Spleen (tissue), 7 donors: ENCODE measurements at regions not wholly inside any gene's neighbourhood (a gene's known extent, or its start where the extent isn't known, plus 50 kb on each side); places are given as distances from the start of the nearest gene placed in this dataset.

Source experiments
- CTCF ChIP-seq, 11 experiments: fragments of 200-600 bp in 7 of 11; fragments of 450-650 bp in 4 of 11; sonication (generic) in 4 of 11; IDR thresholded peaks in 8 of 11; conservative IDR thresholded peaks in 3 of 11; 1 replicate in 7 of 11; 2 replicates in 4 of 11; pipeline versions ENCODE4 v1.4.0 to v1.8.0; 2016 to 2021; ENCODE audit warnings: antibody characterized with exemption in 11 of 11, inconsistent platforms in 4 of 11, mild to moderate bottlenecking in 1 of 11
- POLR2A ChIP-seq, 3 donors: fragments of 450-650 bp; IDR thresholded peaks; one replicate each; pipeline ENCODE4 v1.5.1; 2017; ENCODE audit warnings: antibody characterized with exemption in 3 of 3, mild to moderate bottlenecking in 1 of 3
- donor health status: DM: no; HTN: no; CAD: no; lungs with moderate emphysema.
- donor health status: DM: no; HTN: no; CAD: no.
- donor health status: DM: no; HTN: no; CAD: no.

DNA sequence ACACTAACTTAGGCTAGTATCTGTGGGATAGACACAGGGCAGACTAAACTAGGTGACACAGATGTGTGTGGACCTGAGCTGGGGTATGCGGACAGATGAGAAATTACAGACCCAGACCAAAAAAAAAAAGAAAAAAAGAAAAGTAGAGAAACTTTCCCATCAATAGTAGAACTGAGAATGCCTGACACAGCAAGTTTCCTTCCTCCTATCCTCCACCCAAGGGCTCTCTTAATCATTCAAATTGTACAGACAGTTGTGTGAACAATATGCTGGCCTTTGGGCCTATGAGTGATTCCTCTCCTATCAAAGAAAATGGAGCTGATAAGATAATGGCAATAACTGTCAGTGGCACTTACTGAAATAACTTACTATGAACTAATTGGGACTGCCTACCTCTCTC, 226.7 kb upstream of the PRDM1 start:
- TF ChIP-seq CTCF (IDR thresholded peaks at IDR 0.05 in 8 of 11, conservative IDR thresholded peaks at IDR 0.05 in 3 of 11) (no peak), POLR2A (IDR thresholded peaks at IDR 0.05) (no peak)
